ENCODE measurements at regions not wholly inside any gene's neighbourhood (a gene's known extent, or its start where the extent isn't known, plus 50 kb on each side); places are given as distances from the start of the nearest gene placed in this dataset.
"Not testable (repeated sequence)": the region's sequence is repeated elsewhere in the genome, so short reads cannot be mapped to it uniquely, and the experiment has no call there.

- no peak for DNase-seq
Observed at GRCh38 chr2:239558661-239559060, 157.8 kb upstream of the HDAC4 start.

DNA sequence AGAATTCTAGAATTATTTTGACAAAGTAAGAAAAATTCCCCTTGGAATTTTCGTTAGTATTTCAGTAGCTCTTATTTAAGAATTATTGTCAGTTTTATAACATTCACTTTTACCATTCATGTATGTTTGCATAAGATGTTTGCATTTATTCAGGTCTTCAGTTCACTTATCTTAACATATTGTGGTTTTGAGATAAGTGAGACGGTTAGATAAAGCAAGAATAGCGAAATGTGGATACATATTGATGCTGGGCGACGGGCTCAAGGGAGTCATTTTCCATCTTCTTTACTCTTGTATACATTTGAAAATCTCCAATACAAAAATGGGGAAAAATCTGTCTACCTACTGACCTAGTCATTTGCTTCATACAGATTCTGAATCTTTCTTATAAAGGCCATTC, 156.7 kb upstream of the HDAC4 start:
- no peak for DNase-seq

- no peak for DNase-seq
Observed at GRCh38 chr2:239555571-239555905, 154.7 kb upstream of the HDAC4 start.

DNA sequence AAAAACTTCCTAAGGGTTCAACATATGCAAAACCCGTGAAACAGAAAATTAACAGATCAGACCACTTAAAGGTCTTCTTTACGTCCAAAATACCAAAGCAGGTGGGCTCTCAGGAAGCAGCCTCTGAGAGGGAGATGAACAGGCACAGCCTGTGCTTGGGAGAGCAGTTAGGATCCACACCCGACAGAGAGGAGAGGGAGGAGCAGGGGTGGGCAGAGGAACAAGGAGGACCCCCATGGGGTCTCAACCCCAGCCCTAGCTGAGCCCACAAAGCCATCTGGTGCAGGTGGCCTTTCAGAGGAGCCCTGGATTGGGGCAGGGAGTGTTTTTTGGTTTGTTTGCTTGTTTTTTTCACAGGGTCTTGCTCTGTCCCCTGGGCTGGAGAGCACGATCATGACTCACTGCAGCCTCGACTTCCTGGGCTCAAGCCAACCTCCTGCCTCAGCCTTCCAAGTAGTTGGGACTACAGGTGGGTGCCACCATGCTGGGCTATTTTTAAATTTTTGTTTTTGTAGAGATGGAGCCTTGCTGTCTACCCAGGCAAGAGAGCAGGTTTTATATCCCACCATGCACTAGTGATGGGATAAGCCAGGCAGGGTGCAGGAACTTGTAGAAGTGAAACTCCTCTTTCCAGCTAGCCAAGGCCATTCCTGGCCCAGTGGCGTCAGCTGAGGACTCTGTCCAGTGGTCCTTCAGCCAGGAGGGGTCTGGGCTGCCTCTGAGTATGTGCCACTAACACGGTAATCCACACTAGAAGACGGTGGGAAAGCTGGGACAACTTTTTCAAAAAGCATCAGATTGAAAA, 154.1 kb upstream of the HDAC4 start:
- DNase-seq = no peak

GRCh38 chr2:239553376-239554000, 152.7 kb upstream of the HDAC4 start:
- DNase-seq = no peak

DNA sequence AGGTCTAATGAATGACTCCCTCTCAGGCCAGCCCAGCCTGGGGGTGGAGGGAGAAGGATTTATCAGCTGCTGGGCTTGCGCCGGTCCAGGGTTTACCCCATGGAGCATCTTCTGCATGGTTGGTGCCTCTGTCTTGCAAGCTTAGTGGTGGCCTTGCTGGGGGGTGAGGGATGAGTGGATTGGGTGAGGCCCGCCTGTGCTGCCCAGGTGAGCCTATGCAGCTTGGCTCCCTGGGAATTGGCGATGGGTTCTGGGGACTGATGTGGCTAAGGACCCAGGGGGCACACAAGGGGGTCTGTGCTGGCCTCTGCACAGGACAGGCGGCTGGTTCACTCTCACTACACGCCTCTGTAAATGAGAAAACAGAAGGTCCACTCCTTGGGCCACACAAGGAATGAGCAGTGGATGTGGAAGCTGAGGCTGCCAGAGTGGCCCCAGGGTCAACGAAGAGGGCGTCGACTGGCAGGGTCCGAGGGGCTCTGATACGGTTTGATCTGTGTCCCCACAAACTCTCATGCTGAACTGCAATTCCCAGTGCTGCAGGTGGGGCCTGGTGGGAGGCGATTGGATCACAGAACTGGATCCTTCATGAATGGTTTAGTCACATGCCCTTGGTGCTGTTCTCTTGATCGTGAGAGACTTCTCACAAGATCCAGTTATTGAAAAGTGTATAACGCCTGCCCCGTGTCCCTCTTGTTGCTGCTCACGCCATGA, 151.6 kb upstream of the HDAC4 start:
- DNase-seq = no peak

DNA sequence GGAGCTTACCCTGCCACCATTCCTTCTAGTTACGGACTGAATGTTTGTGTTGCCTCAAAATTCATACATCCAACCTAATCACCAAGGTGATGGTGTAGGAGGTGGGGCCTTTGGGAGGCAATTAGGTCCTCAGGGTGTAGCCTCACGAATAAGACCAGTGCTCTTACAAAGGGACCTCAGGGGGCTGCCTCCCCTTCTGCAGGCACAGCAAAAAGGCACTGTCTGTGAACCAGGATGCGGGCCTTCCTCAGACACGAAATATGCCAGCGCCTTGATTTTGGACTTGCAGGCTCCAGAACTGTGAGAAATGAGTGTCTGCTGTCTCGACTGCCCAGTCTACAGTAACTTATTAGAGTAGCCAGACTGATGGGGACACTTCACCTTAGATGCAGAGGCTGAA, 150.4 kb upstream of the HDAC4 start:
- DNase-seq = no peak

DNA sequence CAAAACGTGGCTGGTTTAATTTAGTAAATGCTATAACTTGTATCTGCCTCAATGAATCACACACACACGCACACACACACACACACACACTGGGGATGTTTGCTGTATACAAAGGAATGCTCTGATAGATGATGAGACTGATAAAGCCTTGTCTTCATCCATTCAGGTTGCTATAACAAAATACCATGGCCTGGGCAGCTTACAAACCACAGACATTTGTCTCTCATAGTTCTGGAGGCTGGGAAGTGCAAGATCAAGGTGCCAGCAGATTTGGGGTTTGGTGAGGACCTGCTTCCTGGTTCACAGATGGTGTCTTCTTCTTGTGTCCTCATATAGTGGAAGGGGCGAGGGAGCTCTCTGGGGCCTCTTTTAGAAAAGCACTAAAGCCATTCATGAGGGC, 149.5 kb upstream of the HDAC4 start:
- no peak for DNase-seq

GRCh38 chr2:239549711-239550255, 149.0 kb upstream of the HDAC4 start:
- DNase-seq = no peak

DNA sequence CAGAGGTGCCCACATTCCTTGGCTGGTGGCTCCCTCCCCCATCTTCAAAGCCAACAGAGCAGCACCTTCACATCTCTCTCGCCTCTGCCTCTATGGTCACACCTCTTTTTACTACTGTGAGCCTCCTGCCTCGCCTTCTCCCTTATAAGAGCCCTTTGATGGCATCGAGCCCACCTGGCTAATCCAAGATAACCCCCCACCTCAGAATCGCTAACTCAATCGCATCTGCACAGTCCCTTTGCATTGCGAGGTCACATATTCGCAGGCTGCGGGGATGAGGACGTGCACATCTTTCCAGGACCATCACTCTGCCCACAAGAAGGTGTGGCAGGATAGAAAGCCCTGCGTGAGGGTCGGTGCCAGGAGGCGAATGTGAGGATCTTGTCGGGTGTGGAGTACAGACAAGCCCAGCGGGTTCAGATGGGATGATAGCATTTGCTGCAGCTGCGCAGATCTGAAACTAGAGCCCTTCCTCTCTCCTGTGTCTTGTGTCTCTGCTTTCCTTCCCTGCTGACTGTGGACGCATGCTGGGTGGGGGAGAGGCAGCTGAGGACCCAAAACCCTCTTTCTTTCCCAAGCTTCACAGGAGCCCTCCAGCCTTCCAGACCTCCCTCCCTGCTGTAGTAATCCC, 148.3 kb upstream of the HDAC4 start:
- DNase-seq = no peak

GRCh38 chr2:239548451-239548871, 147.6 kb upstream of the HDAC4 start:
- DNase-seq = no peak

GRCh38 chr2:239547140-239547539, 146.3 kb upstream of the HDAC4 start:
- DNase-seq = not testable (repeated sequence)

- no peak for DNase-seq
Observed at GRCh38 chr2:239546541-239546940, 145.7 kb upstream of the HDAC4 start.

DNA sequence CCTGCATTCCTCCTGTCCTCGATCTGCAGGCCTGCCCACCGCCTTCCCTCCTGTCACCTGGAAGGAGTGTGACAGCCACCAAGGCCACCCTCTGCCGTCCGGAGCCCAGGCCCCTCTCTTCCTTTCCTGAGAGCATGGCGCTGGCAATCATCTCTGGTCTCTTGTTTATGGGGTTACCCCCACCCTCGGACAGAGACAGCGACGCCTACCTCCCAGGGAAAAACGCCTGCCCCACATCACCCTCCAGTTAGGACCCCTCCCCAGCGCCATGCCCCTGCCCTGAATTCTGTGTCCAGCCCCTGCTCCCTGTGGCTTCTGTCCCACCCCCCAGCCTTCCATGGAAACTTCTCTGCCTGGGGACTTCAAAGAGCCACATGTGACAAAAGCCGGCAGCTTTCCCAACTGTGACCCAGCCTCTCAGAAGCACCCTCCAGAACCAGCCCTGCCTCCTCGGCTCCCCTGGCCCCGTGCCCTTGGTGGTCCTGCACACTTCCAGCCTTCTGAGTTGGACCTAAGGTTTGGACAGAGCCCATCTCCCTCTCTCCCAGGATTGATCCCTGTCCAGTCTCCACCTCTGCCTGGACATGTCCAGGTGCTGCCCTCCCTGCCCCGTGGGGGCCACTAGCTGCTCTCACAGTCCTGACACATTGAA, 145.0 kb upstream of the HDAC4 start:
- DNase-seq = no peak

DNA sequence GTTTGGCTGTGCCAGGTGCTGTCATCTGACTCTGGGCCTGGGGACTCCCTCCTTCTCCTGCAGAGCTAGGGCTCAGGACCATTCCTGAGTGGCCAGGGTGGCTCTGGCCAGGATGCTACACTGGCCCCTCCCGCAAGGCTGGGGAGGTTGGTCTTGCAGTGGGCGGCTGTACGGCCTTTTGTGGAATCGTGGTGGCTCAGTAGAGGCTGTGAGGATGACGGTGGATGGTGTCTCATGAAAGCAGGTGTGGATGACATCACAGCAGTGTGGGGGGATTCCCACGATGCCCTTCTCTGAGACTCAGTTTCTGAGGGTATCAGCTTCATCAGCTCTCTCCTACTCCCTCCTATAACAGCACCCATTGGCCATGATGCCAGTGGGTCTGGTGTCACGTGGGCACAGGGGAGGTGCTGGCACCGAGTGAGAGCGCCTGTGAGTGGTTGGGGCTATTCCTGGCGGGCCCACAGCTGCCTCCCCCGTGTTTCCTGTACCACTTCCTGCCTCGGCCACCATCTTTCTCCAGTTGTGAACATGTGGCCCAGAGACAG, 144.2 kb upstream of the HDAC4 start:
- no peak for DNase-seq

DNA sequence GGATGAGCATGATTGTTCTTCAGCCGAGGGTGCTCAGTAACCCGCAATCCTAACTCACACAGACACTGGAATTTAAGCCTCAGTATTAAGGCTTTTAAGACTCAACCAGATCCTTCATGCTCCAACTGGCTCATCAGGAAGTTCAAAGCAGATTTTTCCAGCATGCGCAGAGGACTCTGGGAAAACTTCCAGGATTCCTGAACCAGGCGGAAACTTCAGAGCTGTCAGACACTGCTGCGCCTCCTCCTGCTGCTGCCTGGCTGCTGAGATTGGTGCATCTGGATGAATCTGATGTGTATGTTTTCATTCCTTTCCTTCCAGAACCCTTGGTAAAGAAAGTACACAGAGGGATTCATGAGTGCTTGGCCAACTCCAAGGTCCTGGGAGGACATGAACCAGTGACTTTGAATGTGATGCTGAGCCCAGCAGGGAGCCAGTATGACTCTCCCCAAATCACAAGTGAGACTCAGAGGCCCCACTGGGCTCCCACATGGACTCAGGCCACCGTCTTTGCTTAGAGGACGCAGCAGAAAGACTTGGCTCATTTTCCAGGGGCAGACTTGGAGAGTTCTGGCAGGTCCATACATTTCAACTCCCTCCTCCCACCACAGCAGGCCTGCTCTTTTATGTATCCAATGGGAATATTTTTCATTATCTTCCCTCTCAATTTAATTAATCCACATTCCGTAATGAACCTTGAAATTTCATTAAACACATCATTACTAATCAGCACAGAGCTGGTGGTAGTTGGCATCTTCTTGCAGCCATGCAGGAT, 143.5 kb upstream of the HDAC4 start:
- DNase-seq = no peak

- no peak for DNase-seq
Observed at GRCh38 chr2:239543702-239544101, 142.9 kb upstream of the HDAC4 start.

- no peak for DNase-seq
Observed at GRCh38 chr2:239540174-239540573, 139.4 kb upstream of the HDAC4 start.

DNA sequence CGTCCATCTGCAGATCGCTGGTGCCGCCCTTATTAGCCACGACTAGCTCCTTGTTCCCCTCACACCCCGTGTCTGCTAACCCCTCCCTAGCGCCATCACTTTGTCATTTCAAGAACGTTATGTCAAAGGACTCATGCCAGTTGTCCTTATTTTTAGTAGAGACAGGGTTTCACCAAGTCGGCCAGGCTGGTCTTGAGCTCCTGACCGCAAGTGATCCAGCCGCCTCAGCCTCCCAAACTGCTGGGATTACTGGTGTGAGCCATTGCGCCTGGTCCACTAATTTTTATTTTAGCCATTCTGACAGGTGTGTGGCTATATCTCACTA, 138.9 kb upstream of the HDAC4 start:
- no peak for DNase-seq

DNA sequence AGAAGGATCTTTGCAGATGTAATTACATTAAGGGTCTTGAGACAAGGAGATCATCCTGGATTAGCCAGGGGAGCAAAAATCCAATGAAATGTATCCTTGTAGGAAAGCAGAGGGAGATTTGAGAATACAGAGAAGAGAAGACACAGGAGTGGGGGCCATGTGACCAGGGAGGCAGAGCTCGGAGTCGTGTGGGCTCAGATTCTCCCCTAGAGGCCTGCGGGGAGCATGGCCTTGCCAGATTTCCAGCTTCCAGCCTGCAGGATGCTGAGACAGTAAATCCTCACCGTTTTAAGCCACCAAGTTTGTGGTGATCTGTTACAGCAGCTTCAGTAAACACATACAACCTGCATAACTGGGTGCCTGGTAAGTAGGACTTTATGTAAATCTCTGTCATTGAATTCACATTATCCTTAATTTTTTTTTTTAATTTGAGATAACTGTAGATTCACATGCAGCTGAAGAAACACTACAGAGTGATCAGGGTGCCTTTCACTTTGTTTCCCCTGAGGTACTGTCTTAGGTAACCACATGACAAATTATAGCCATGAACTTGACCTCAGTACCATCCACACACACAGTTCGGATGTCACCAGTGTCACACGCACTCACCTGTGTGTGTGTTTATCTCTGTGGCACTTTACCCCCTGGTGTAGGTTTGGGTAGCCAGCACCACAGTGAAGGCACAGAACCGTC, 138.4 kb upstream of the HDAC4 start:
- DNase-seq = no peak

DNA sequence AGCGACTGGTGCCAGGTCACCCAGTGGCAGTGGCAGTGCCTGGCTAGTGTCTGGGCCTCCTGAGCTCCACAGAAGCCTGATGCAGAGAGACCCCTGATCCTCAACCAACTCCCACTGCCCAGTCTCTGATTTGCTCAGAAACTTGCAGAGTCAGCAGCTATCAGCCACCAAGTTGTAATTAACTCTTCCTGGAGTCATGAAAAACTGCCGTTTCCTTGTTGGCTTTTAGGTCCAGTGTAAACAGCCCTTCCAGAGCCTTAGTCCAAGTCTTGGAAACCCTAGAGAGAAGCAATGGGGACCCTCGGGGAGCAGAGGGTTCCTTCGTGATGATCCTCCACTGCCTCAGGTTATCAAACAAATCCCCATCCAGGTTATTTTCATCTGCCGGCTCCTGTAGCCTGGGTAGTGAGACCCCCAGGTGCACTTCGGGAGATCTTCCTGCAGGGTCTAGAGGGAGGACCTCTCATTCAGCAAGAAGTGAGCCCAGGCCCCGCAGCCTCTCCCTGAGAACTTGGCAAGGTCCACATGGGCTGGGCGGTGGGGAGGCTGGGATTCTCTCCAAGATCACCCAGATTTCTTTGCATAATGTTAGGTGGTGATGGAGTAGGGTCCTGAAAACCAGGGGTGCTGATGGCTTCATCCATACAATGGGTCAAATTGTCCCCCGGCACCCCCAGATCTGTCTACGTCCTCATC, 137.7 kb upstream of the HDAC4 start:
- no peak for DNase-seq
